Osteocyte (in vitro differentiated cells): ENCODE measurements at regions not wholly inside any gene's neighbourhood (a gene's known extent, or its start where the extent isn't known, plus 50 kb on each side); places are given as distances from the start of the nearest gene placed in this dataset.

Experiments used
- DNase-seq: peaks from one replicate; pipeline ENCODE4 v3.0.0; 2021; ENCODE audit warnings: mixed read lengths; ENCODE audit not compliant: unreplicated experiment; ENCODE audit errors: extremely low spot score
- H3K27ac Mint-ChIP-seq: one replicate; pipeline ENCODE4 v1.8.0; 2021; ENCODE audit warnings: mild to moderate bottlenecking, mixed read lengths; ENCODE audit not compliant: unreplicated experiment
- H3K27me3 Mint-ChIP-seq: one replicate; pipeline ENCODE4 v1.8.0; 2021; ENCODE audit warnings: mixed read lengths; ENCODE audit not compliant: unreplicated experiment
- H3K36me3 Mint-ChIP-seq: one replicate; pipeline ENCODE4 v1.8.0; 2021; ENCODE audit warnings: mixed read lengths; ENCODE audit not compliant: unreplicated experiment
- H3K4me1 Mint-ChIP-seq: one replicate; pipeline ENCODE4 v1.8.0; 2021; ENCODE audit warnings: mixed read lengths; ENCODE audit not compliant: unreplicated experiment
- H3K4me3 Mint-ChIP-seq: one replicate; pipeline ENCODE4 v1.8.0; 2021; ENCODE audit warnings: mild to moderate bottlenecking, moderate library complexity, mixed read lengths; ENCODE audit not compliant: unreplicated experiment
- H3K9me3 Mint-ChIP-seq: one replicate; pipeline ENCODE4 v1.8.0; 2021; ENCODE audit warnings: mixed read lengths; ENCODE audit not compliant: unreplicated experiment
- TF ChIP-seq, protein P1 (sequence below): fragments of 200-600 bp; sonication (generic); IDR thresholded peaks from 2 replicates; pipeline ENCODE4 v1.5.0; 2021; ENCODE audit warnings: antibody characterized with exemption, mild to moderate bottlenecking, moderate library complexity

DNA sequence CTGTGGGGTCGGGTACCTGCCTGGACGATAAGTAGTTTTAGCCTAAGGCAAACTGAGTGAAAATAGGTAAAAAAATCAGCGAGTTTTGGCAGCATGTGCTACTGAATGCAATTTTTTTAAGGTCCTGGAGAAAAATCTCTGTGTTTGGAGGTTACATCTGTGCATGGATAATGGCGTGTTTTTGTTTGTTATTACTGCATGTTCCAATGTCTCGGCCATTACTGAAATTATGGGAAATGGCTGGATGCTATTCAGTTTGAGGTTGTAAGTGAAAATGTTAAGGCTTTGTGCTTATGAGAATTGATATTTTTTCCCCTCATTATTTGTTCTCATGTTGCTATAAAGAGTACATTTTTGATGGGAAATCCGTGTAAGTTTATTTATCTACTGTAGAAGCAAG, 441.7 kb downstream of the PRDM2 start:
- Mint-ChIP-seq H3K4me1 (no peaks in the 10 kb centered on the region), H3K9me3 (peaks cover 3% of the 10 kb centered on the region), H3K4me3 (no peak overlapping the region)

DNA sequence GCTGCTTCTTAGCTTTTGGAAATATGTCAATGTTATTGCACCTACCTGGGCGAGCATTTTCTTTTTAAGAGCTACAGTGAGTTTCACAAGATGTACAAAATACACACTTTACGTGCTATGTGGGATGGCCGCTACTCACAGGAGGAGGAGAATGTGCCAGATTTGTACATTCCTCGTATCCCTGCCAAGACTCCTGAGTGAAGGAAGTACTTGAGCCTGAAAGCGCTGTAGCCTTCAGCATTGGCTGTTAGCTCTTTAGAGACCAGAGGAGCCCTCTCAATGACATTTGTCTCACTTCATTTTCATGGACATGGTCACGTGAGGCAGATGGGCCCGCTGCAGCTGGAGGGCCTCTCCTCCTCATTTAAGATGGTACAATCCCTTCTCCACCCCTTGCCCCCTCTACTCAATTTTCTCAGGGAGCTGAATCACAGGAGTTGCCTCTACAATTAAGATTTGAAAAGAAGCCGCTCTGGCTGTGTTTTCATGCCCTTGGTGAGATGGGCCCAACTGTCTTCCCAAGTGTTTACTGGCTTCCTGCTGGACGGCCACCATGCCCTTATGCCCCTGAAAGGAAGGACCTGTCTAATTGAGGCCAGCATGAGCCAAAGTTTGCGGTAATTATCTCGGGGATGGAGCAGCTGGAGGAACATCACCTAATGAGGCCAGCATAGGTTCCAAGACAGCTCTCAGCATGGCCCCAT, 442.6 kb downstream of the PRDM2 start:
- H3K27me3 Mint-ChIP-seq = no peaks in the 10 kb centered on the region
- TF ChIP-seq, protein P1, sequence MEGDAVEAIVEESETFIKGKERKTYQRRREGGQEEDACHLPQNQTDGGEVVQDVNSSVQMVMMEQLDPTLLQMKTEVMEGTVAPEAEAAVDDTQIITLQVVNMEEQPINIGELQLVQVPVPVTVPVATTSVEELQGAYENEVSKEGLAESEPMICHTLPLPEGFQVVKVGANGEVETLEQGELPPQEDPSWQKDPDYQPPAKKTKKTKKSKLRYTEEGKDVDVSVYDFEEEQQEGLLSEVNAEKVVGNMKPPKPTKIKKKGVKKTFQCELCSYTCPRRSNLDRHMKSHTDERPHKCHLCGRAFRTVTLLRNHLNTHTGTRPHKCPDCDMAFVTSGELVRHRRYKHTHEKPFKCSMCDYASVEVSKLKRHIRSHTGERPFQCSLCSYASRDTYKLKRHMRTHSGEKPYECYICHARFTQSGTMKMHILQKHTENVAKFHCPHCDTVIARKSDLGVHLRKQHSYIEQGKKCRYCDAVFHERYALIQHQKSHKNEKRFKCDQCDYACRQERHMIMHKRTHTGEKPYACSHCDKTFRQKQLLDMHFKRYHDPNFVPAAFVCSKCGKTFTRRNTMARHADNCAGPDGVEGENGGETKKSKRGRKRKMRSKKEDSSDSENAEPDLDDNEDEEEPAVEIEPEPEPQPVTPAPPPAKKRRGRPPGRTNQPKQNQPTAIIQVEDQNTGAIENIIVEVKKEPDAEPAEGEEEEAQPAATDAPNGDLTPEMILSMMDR = no peak
- no peak overlapping the region for H3K27ac Mint-ChIP-seq
- H3K4me1 Mint-ChIP-seq = no peaks in the 10 kb centered on the region
- peaks cover 3% of the 10 kb centered on the region for H3K9me3 Mint-ChIP-seq
- H3K36me3 Mint-ChIP-seq = no peaks in the 10 kb centered on the region
- H3K4me3 Mint-ChIP-seq = no peak overlapping the region
- DNase-seq = no peak

More for the DNA sequence above, 441.7 kb downstream of the PRDM2 start:
- TF ChIP-seq, protein P1 = no peak
- H3K36me3 Mint-ChIP-seq = no peaks in the 10 kb centered on the region
- no peaks in the 10 kb centered on the region for H3K27me3 Mint-ChIP-seq
- DNase-seq = no peak
- H3K27ac Mint-ChIP-seq = no peak overlapping the region

DNA sequence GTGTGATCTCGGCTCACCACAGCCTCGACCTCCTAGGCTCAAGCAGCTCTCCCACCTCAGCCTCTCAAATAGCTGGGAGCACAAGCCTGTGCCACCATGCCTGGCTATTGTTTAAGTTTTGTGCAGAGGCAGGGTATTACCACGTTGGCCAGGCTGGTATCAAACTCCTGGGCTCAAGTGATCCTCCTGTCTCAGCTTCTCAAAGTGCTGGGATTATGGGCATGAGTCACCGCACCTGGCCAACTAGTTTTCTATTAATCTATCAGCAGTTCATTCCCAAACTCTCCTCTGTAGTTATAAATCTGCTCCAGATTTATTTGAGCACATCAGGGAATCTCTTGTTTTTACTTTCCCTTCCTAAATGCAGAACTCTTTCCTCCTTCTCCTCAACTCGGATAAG, 443.8 kb downstream of the PRDM2 start:
- Mint-ChIP-seq H3K27ac (no peak overlapping the region), H3K4me3 (no peak overlapping the region), H3K36me3 (no peaks in the 10 kb centered on the region), H3K4me1 (no peaks in the 10 kb centered on the region), H3K9me3 (peaks cover 6% of the 10 kb centered on the region), H3K27me3 (no peaks in the 10 kb centered on the region)
- DNase-seq = no peak
- TF ChIP-seq, protein P1 = no peak

DNA sequence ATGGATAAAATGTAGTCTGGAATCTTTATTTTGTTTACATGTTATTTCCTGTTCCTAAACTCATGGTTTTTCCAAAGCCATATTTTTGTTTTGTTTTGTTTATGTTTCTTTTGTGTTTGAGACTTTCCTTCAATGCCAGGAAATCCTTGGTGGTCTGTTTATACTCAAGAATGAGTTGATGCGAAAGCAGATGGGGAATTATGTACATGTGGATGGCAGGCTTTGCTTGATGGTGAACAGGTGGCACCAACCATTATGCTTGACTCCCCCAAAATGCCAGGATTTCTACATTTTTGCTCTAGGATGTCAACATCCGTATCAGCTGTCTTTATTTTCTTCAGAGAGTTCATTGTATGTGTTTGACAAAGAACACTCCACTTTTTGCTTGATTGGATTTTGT, 448.5 kb downstream of the PRDM2 start:
- Mint-ChIP-seq H3K4me3 (no peak overlapping the region), H3K36me3 (no peaks in the 10 kb centered on the region), H3K27ac (no peak overlapping the region), H3K27me3 (no peaks in the 10 kb centered on the region), H3K4me1 (no peaks in the 10 kb centered on the region), H3K9me3 (peaks cover 19% of the 10 kb centered on the region)
- DNase-seq = no peak
- TF ChIP-seq, protein P1 = no peak

DNA sequence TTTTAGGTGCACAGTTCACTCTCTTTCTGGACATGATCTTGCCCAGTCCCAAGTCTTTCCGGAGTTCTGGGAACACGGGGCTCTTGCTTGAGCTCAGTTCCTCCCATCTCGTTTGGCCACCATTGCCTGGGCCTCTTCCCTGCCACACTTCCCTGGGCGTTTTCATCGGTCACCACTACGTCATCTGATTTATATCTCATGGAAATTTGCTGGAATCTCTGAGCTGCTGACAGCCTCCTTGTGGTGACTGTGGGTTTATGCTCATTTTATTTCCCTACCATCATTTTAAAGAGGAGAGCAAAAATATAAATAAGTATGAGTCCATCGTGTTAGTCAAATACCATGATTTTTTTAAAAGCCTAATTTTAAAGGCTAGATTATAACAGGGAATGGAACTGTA, 449.1 kb upstream of the KAZN start:
- Mint-ChIP-seq H3K4me3 (no peak overlapping the region), H3K36me3 (no peaks in the 10 kb centered on the region), H3K27me3 (no peaks in the 10 kb centered on the region), H3K9me3 (peaks cover 21% of the 10 kb centered on the region), H3K27ac (no peak overlapping the region), H3K4me1 (no peaks in the 10 kb centered on the region)
- DNase-seq = no peak
- TF ChIP-seq, protein P1 = no peak
